ENCODE measurements at regions not wholly inside any gene's neighbourhood (a gene's known extent, or its start where the extent isn't known, plus 50 kb on each side); places are given as distances from the start of the nearest gene placed in this dataset.
"Not testable (repeated sequence)": the region's sequence is repeated elsewhere in the genome, so short reads cannot be mapped to it uniquely, and the experiment has no call there.

GRCh38 chr5:8491254-8491653, 622.3 kb downstream of the MTRR start:
- DNase-seq = no peak

- DNase-seq = no peak
Observed at GRCh38 chr5:8493176-8493575, 624.2 kb downstream of the MTRR start.

GRCh38 chr5:8500426-8500825, 631.5 kb downstream of the MTRR start:
- no peak for DNase-seq

- no peak for DNase-seq
Observed at GRCh38 chr5:8505196-8505595, 636.2 kb downstream of the MTRR start.

GRCh38 chr5:8508231-8508630, 639.3 kb downstream of the MTRR start:
- no peak for DNase-seq

GRCh38 chr5:8516356-8516755, 647.4 kb downstream of the MTRR start:
- no peak for DNase-seq

- DNase-seq = no peak
Observed at GRCh38 chr5:8517456-8517855, 648.5 kb downstream of the MTRR start.

GRCh38 chr5:8520917-8521316, 652.0 kb downstream of the MTRR start:
- DNase-seq = no peak

- no peak for DNase-seq
Observed at GRCh38 chr5:8521991-8522390, 653.0 kb downstream of the MTRR start.

- DNase-seq = no peak
Observed at GRCh38 chr5:8522646-8523045, 653.7 kb downstream of the MTRR start.

- DNase-seq = no peak
Observed at GRCh38 chr5:8523501-8523900, 654.6 kb downstream of the MTRR start.

- DNase-seq = no peak
Observed at GRCh38 chr5:8525819-8526218, 656.9 kb downstream of the MTRR start.

- DNase-seq = no peak
Observed at GRCh38 chr5:8528106-8528505, 659.2 kb downstream of the MTRR start.

GRCh38 chr5:8538821-8539220, 669.9 kb downstream of the MTRR start:
- no peak for DNase-seq

- DNase-seq = no peak
Observed at GRCh38 chr5:8540317-8540716, 671.4 kb downstream of the MTRR start.

- DNase-seq = no peak
Observed at GRCh38 chr5:8550921-8551320, 682.0 kb downstream of the MTRR start.

GRCh38 chr5:8553364-8553763, 684.4 kb downstream of the MTRR start:
- no peak for DNase-seq

- DNase-seq = no peak
Observed at GRCh38 chr5:8557728-8558127, 688.8 kb downstream of the MTRR start.

- no peak for DNase-seq
Observed at GRCh38 chr5:8560776-8561175, 691.8 kb downstream of the MTRR start.

- no peak for DNase-seq
Observed at GRCh38 chr5:8561224-8561840, 692.4 kb downstream of the MTRR start.

- no peak for DNase-seq
Observed at GRCh38 chr5:8561854-8562253, 692.9 kb downstream of the MTRR start.

- not testable (repeated sequence) for DNase-seq
Observed at GRCh38 chr5:8563540-8563939, 694.6 kb downstream of the MTRR start.

- DNase-seq = no peak
Observed at GRCh38 chr5:8568858-8569257, 699.9 kb downstream of the MTRR start.

- no peak for DNase-seq
Observed at GRCh38 chr5:8570528-8570927, 701.6 kb downstream of the MTRR start.

GRCh38 chr5:8576178-8576577, 707.2 kb downstream of the MTRR start:
- DNase-seq = no peak

- DNase-seq = no peak
Observed at GRCh38 chr5:8577792-8578191, 708.8 kb downstream of the MTRR start.

All from activated CD4-positive, alpha-beta T cell treated with anti-CD3 and anti-CD28 coated beads, Interleukin-2, amount 50 U/mL, for 1 hour (primary cell).